Fibroblast of skin of scalp (primary cell): ENCODE measurements at regions not wholly inside any gene's neighbourhood (a gene's known extent, or its start where the extent isn't known, plus 50 kb on each side); places are given as distances from the start of the nearest gene placed in this dataset.
"Not testable (repeated sequence)": the region's sequence is repeated elsewhere in the genome, so short reads cannot be mapped to it uniquely, and the experiment has no call there.

Experiments
- DNase-seq: peaks from one replicate; pipeline ENCODE4 v3.0.0-alpha.2; 2013

DNA sequence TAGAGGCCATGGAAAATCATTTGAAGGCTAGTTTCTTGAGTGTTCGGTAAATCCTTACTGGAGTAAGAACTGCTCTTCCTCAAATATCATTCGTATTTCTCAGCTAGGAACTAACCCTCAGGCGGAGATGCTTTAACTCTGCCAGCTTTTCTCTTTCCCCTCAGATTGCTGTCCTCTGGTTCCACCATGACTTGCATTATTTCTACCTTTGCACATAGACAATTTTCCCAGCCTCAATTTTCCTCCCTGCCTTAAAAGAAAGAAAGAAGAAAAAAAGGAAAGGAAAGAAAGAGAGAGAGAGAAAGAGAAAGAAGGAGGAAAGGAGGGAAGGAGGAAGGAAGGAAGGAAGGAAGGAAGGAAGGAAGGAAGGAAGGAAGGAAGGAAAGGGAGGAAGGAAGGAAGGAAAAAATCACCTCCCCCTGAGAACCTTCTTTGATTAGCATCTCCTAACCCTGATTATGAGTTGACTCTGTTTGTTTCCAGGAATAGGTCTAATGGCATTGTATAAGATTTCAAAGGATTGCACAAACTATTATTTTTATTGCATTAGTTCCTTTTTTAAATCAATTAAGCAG, 123.3 kb upstream of the FAM204A start:
- DNase-seq: no peak

DNA sequence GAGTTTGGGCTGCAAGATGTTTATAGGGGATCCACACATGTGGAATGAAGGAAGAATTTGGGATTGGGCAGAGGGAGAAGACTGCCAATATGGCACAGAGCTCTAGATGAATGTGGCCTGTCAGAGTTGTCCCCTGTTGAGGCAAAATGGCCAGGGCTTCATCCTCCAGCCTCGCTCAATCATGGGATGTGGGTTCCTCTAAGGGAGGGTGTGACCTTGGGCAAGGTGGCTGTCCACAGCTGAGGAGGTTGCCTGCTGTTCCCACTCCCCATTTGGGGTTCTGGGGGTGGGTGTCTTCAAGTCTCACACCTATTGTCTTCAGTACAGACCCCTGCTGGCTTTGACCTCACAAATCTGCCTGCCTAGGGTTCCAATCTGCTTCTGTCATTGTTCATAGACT, 121.6 kb upstream of the FAM204A start:
- no peak for DNase-seq

DNA sequence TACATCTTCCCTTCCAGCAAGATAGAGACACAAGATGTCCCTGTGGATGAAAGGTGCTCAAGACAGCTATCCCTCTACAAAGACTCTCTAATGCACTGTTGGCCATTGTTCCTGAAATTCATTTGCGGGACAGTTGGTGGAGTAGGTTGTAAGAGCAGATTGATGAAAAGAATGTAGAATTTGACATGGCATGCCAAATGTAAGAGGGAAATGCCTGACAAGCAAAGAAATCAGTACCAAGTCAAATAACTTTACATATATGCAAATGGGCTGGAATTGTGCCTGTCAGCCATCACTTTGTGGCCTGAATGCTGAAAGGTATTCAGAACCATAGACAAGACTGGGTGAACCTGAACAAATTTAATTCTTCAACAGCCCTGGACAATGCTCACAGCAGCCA, 120.3 kb upstream of the FAM204A start:
- DNase-seq: no peak

DNA sequence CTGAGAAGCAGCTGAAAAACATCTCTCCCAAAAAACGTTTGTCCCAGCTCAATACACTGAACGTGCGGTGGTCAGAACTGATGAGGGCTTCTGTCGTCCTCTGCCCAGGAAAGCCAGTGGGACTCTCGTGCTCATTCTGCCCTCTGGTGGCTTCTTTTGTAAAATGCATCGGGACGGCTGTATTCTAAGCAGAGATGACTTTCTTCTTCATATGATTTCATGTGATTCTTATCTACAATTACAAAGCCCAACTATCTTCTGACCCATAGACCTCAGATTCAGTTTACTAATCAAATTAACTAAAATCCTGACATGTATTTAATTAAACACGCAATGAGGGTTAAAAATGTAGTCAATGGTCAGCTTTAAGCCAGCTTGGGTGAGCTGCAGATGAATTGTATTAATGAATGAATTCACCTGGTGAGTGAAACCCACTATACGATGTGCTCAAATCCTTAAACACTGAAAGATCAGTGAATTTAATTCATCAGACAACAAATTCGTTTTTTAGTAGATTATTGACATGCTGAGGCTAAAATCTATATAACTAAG, 117.6 kb upstream of the FAM204A start:
- DNase-seq: peak; percentile 65

DNA sequence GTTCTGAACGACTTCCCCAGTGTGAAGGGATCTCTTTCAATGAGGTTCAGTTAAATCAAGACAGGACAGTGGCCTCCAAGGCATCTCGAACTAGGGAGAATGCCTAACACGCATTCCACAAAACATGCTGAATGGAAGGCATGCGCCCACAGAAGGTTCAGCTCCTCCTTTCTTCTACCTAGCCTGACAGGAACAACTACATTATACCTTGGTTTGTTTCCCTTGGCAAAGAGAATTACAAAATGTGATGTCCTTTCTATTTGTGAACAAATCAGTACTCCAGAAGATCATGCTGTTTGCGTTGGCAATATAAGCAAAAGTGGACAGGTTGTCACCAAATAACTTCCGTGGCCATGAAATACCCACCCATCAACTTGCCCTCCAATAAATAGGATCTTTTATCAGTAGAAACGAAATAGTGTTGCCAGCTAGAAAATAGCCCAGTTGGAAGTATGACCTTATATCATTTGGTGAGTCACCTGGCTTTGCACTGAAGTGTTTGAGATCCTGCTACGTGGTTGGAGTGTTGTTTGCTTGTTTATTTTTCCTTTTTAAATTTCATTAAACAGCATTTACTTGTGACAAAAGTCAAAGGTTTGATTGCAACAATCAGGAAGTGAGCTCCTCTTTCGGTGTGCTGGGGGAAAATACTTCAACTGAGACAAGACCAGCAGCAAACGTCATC, 117.0 kb upstream of the FAM204A start:
- DNase-seq: no peak

DNA sequence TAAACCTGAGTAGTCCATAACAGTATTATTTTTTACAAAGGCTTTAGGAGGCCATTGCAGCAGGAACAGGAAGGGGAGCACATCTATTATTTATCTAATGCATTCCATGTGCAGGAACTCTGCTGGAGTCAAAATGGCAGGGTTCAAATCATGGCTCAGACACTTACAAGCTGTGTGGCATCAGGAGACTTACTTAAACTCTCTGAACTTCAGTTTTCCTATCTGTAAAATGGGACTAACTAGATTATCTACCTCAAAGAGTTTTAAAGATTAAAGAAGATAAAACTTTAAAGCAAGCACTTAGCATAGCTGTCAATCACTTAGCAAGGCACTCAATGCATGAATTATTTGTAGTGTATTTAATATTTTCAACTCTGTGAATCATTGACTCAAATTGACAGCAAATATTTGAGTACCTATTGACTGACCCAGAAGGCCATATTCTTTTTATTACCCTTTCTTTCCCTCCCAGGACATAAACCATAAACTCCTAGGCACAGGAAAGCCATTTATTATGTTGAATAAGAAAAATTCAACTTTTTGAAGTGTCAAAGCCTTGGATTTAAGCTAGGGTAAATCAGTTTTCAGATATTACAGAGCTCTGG, 115.8 kb upstream of the FAM204A start:
- DNase-seq: no peak

DNA sequence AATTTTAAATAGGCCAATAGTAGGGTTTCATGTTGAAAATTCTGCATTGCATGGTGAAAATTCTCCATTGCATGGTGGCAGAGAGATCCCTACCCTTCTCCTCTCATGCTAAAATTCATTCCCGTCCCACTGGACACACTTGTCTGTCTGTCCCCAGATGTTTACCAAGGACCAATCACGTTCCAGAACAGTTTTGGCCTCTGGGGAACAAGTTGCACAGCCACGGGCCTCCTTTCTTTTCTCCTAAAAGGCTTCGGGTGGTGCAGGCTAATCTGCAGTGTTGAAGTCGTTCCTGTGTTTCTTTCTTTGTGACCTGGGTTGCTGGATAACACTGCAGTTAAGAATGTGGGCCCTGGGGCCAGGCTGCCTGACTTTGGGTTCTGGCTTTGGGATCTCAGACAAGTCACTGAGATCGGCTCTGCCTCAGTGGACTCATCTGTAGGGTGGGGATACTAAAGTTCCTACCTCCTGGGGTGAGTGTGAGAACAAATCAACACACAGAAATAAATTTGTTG, 113.1 kb upstream of the FAM204A start:
- DNase-seq: no peak

DNA sequence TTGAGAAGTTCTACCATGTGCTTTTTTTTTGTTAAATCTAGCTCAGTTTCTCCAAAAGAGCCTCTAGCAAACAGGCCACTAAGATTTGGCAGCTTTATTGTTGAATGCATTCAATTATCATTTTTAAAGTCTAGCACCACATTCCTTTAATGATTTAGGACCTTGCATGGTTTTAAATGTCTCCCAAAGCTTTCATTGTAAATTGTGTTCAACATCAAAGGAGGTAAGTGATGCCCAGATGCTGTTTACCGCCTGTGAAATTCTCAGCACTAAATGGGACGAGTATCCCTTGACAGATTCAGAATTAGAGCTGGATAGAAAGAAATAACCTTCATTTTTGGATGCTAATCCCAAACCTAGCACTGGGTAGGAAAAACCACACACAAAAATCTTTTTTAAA, 112.1 kb upstream of the FAM204A start:
- no peak for DNase-seq

DNA sequence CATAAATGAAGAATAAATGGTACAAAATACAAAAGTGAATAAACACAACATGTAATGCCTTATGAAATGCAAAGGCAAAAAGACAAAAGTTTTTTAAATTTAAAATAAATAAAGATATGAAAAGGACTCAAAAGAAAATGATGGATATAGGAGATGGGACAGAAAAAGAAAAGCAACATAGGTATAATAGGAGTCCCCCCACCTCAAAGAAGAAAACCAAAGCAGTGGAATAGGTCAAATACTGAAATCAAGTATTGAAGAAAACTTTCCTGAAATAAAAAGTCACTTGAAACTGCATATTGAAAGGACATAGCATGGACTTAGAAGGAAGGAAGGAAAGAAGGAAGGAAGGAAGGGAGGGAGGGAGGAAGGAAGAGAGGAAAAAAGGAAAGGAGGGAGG, 110.0 kb upstream of the FAM204A start:
- no peak for DNase-seq

DNA sequence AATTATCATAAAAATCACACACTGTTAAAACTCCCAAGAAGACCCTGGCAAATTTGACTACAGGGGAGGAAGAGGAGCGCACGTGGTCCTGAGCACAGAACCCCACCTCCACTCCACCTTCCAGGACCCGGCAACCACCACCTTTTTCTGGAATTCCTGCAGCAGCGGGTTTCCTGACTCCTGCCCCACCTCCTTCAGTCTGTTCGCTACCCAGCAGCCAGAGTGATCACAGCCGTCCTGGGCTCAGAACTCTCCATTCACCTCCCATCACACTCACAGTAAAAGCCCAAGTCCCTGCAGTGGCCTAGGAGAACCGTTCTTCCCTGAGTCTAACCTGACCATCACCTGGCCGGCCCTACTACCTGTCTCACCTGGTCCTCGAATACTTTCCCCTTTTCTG, 107.4 kb upstream of the FAM204A start:
- DNase-seq: no peak

DNA sequence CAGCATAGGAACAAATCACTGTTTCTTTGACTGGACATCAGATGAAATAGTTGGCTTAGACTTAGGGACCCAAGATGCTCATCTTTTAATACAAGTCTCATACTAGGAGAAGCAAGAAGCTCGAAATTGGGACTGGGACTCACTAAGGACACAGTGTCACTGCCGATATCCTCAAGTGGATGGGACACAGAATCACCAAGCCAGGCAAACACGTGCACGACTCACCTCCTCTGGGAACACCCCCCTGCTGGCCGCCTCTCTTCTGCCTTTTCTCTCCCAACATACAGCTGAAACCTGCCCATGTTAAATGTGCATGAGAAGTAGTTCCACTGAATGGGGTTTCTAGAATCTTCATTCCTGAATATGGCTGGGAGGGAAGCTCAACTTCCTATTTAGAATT, 106.6 kb upstream of the FAM204A start:
- DNase-seq: no peak

DNA sequence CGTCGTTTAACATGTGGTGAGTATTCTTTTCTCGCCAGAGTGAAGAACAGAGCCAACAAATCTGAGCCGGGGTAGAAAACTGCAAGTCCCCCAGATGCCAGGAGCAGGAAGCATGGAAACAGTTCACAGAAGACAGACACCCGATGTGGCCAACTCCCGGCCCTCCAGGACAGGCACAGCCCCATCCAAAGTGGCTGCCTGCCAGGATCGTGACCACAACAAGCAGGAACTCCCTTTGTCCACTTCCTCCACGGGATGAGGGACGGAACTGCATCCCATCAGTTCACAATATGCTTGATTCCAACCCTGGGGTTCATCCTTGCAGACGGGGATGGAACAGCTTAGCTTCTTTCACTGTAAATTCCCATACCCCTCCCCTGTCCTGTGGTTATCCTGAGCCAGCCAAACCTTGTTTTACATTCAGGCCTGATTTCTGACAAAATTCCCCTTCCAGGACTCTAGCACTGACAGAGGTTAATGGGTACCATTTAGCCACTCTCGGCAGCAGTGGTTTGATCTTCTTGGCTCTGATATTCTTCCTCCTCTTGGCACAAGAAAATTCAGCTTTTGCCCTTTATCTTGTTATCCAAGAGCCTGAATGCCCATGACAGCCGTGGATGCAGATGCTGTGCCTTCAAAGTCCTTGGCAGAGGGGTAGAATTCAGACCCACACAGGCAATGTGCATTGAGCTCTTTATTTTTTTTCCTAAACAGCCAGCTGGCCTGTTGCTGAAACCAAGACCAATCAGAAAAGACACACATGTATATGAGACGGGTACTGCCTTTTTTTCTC, 105.5 kb upstream of the FAM204A start:
- DNase-seq: peak; percentile 58

DNA sequence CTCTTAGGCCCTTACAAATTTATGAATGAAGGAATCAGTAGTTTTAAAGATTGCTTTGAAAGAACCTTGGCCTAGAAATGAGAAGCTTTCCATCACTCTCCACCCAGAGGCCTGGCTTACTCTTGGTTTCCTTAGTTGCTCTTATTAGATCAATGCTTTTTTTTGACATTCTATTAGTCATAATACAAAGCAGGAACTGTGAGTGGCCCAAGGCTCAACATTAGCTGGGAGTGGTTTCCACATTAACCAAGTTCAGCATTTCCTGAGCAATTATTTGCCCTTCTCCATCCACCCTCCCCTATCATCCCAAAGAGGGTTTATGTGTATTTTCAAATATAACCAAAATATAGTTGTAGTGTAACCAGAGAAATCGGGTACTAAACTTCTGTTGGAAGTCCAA, 103.4 kb upstream of the FAM204A start:
- no peak for DNase-seq

DNA sequence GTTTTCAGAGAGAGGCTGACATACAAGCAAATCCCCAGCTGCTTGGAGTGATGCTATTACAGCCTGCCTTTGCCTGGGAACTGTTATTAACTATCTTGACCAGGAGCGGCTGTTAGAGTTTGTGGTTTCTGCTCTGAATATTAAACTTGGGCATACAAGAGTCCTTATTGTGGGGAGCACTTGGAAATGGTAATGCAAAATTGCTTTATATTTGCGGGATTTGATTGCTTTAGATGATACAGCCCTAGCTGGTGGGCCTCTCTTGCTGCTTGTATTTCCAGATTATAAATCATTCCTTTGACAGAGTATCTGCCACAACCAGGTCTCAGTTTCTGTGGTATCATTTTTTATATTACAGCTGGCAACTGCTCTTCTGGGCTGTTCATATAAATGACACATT, 101.9 kb upstream of the FAM204A start:
- no peak for DNase-seq

DNA sequence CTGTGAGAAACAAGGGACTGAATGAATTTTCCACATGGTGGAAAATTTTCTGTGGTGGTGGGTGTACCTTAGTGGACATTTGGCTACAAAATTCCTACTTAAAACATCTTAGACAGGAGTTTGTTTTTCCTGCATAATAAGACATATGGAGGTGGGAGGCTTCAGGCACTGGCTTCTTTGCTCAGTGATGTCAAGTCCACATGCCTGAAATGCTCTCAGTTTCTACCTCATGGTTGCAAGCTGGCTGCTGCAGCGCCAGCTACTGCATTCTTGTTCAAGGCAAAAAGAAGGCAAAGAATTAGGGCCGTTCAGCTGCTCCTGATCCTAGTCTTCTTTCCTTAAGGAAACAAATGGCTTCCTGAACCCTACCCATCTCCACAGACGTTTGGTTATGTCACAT, 99.9 kb upstream of the FAM204A start:
- DNase-seq: no peak

DNA sequence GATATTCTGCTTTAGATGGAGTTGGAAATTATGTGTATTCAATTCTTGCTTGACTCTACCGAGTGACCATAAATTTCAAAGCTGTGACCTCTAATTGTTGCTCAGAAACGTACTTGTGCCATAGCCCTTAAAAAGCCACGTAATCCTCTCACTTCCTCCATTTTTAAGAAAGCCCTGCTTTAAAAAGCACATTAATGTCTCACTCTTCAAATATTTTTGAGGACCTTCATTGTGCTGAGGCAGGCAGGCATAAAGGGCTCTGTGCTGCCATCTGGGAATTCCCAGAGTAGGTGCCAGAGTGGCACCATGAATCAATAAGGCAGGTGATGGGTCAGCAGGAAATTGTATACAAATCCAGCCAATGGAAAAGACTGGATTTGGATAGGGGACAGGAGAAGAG, 97.7 kb upstream of the FAM204A start:
- no peak for DNase-seq

DNA sequence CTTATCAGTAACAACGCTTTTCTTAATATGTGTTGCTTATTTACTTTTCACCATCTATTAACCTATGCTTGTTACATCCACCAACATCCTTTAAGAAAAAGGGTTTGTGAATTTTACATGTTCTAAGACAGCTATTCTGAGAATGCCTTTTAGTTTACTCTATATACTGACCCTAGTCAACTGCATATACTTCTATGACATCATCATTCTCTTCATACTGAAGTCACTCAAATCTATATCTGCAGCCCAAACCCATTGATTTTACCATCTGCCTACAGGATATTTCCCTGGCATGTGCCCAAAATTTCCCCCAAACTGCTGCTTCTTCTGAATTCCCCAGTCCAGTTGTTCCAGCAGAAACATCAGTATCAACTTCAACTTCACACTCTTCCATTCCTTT, 94.6 kb upstream of the FAM204A start:
- DNase-seq: no peak

DNA sequence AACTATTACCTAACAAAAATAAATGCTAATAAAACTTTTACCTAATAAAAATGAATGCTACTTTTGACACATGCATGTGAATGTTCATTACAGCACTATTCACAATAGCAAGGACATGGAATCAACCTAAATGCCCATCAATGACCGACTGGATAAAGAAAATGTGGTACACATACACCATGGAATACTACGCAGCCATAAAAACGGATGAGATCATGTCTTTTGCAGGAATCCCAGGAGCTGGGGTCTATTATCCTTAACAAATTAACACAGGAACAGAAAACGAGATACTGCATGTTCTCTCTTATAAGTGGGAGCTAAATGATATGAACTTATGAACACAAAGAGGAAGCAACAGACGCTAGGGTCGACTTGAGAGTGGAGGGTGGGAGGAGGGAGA, 88.1 kb upstream of the FAM204A start:
- DNase-seq: no peak

DNA sequence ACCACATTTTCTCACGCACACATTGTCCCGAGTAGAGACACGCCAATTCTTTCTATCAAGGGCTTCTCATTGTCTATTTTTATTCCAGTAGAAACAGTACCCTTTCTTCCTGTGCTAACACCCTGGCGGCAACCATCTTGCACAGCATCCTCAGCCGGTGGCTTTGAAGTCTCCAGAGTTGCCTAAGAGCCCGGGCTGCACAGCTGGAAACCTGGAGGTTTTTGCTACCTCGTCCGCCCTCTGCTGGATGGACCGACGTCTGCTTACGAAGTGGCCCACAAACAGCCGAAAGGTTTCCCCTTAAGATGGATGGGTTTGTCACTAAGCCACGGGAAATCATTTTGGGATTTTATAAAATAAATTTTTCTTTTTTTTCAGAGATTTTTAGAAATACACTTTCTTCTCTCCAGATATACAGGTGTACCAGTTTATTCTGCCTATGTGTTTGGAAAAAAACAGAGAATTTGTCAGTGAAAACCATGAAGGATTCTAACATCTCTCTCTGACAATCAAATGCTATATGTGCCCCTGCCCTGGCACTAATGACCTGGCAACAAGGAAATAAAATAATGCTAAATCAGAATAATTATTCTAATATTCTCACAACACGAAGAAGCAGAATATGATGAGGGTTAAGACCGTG, 81.8 kb upstream of the FAM204A start:
- peak; percentile 88 for DNase-seq

DNA sequence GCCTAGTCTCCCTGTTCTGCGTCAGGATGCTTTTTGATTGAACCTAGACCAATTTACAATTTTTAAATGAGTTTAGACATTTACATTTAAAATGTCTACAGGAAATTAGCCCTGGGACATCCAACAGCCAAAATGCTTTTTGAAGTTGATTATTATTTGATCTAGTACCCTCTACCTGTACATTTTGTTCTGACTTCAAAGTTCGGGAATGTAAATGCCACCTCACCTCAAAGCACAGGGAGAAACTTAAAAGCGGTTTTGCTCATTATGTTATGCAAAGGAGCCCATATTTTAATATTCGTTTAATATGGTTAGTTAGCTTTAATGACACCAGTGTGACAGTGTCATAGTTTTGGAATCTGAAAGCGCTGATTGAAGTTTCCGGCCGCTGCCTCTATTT, 80.1 kb upstream of the FAM204A start:
- DNase-seq: no peak

DNA sequence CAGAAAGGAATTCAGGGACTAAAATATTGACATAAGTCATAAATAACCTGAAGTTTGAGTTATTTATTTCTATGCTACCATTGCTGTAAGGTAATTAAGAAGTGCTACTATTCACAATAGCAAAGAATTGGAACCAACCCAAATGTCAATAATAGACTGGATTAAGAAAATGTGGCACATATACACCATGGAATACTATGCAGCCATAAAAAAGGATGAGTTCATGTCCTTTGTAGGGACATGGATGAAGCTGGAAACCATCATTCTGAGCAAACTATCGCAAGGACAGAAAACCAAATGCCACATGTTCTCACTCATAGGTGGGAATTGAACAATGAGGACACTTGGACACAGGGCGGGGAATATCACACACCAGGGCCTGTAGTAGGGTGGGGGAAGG, 77.9 kb upstream of the FAM204A start:
- DNase-seq: not testable (repeated sequence)

DNA sequence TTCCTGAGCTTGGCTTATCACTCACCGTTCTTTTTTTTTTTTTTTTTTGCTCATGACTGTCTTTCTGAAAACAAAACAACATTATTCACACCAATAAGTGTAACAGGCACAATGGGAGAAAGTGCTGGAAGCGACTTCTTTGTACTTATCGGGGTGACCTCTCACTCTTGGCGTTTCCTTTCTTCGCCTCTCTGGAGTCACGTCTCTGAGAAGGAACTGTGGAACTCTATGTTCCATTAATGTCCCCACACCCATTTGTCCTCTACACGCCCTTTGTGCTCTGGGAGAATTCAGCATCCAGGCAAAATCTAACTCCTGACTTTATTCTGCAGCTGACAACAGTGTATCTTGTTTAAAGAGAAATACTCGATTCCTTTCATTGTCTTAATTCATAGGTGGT, 70.8 kb upstream of the FAM204A start:
- DNase-seq: no peak
